ENCODE measurements at regions not wholly inside any gene's neighbourhood (a gene's known extent, or its start where the extent isn't known, plus 50 kb on each side); places are given as distances from the start of the nearest gene placed in this dataset.

GRCh38 chr10:120736377-120736776 is 114.8 kb upstream of the WDR11 start:
- TF ChIP-seq YY1 (IDR thresholded peaks at IDR 0.05; ENCODE audit: insufficient read depth, insufficient read length) (no peak), SUZ12 (IDR thresholded peaks at IDR 0.05; ENCODE audit: extremely low read depth, insufficient read depth, insufficient read length) (no peak), ZNF274 (IDR thresholded peaks at IDR 0.05; ENCODE audit: low read depth, low read length) (no peak)

All from NT2/D1 (cell line).